LHCN-M2 (cell line): ENCODE measurements at regions not wholly inside any gene's neighbourhood (a gene's known extent, or its start where the extent isn't known, plus 50 kb on each side); places are given as distances from the start of the nearest gene placed in this dataset.
A peak's percentile ranks its signal among the peaks of the same experiment; 100 is the strongest.
"Not testable (repeated sequence)": the region's sequence is repeated elsewhere in the genome, so short reads cannot be mapped to it uniquely, and the experiment has no call there.

Experiments used
- DNase-seq: peaks from one replicate; pipeline ENCODE4 v3.0.0-alpha.2; 2012; ENCODE audit warnings: low read depth

DNA sequence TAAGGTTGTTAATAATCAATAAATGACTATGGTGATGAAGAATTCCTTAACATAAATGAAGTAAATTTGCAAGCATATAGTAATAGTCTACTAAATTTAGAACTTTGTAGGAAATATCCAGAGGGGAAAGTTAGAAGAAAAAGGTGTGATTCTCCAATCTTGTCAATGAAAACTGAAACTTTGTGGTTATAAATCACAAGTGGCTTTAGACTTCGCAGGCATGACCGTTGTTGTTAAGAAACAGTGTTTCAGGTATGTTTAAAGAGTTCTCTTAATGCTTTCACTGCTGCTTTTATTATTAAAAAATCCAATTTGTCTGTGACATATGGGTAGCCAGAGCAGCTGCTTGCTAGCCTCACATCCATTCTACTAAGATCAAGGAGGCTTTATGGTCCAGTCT, 475.6 kb upstream of the ADGRB3 start:
- no peak for DNase-seq

- DNase-seq, result peak; percentile 35
Measured at GRCh38 chr6:68158256-68158655, 476.8 kb upstream of the ADGRB3 start.

DNA sequence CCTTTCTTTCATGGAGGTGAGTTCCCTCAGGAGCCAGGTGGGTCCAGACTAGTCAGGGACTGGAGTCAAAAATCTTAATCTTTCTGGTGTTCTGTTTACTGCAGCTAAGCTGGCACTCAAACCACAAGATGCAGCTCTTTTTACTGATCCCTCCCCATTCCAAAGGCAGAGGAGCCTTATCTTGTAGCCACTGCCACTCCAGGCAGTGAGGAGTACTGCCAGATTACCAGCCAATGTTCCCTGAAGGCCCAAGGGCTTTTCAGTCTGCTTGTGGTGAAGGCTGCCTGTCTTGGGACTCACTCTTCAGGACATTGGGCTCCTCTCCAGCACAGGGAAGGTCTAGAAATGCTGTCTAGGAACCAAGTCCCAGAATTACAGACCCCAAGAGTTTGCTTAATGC, 490.4 kb upstream of the ADGRB3 start:
- no peak for DNase-seq

- DNase-seq, result no peak
Measured at GRCh38 chr6:68141190-68141589, 493.9 kb upstream of the ADGRB3 start.

DNA sequence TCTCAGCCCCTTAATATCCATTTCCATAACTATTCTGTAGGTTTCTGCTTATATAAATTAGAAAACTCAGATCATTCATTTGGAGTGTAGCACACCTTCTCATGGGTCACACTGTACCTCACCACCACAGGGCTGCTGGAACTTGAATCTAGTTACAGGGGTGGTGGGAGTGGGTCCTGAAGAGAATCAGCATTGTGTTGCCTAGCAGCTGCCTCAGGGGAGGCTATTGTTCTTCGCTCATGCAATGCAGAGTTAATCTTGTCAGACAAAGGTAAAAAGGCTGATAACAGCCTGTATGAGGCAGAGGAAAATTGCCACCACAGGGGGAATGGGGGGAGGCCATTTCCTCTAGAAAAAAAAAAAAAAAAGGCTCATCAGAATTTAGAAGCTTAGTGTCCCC, 496.0 kb upstream of the ADGRB3 start:
- DNase-seq, result no peak

GRCh38 chr6:68134796-68135195, 500.3 kb upstream of the ADGRB3 start:
- DNase-seq, result no peak

- DNase-seq, result no peak
Measured at GRCh38 chr6:68128211-68128610, 506.9 kb upstream of the ADGRB3 start.

DNA sequence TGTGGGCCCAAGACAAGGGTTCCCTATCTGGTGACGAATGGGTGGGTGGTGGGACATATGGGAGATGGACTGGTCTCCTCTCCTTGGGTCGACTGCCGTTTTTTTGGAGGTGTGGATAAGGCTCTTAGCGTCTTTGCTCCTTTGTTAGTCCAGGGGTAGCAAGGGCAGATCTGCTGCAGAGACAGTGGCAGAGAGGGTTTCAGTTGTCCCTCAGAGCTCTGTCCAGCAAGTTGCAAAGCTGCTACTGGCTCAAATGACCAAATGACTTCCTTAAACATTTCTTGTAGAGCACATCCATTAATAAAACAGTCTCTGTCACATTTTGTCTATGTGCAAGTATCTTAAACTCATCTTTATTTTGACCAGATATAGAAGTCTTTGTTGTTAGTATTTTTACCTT, 508.0 kb upstream of the ADGRB3 start:
- no peak for DNase-seq

- no peak for DNase-seq
Measured at GRCh38 chr6:68126089-68126749, 508.9 kb upstream of the ADGRB3 start.

GRCh38 chr6:68122975-68123374, 512.1 kb upstream of the ADGRB3 start:
- not testable (repeated sequence) for DNase-seq

GRCh38 chr6:68122032-68122431, 513.0 kb upstream of the ADGRB3 start:
- DNase-seq, result no peak

- not testable (repeated sequence) for DNase-seq
Measured at GRCh38 chr6:68120954-68121353, 514.1 kb upstream of the ADGRB3 start.

DNA sequence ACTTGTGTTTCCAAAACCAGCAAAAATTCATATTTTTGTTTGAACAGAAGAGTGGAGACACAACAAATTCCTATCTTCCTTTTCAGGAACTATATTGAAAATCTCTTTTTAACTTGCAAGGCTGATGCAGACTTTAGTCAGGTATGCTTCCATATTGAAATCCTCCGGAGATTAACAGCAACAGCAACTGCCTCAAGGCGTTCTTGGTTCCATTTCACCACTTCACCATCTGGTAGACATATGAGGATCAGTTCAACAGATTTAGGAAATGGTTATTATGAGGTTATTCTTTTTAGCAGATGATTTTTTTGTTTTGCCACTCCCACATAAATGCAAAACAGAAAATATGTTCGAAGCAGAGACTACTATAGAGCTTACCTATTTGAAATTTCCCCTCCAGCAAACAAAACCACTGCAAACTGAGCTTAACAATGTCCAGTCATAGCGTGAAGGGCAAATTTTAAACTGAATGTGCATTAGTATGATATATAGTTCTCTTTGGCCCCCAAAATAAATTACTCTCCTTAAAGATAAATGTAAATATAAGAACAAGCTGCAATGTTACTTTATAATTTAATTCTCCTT, 520.5 kb upstream of the ADGRB3 start:
- DNase-seq, result no peak

GRCh38 chr6:68108233-68108835, 526.7 kb upstream of the ADGRB3 start:
- DNase-seq, result peak; percentile 21

DNA sequence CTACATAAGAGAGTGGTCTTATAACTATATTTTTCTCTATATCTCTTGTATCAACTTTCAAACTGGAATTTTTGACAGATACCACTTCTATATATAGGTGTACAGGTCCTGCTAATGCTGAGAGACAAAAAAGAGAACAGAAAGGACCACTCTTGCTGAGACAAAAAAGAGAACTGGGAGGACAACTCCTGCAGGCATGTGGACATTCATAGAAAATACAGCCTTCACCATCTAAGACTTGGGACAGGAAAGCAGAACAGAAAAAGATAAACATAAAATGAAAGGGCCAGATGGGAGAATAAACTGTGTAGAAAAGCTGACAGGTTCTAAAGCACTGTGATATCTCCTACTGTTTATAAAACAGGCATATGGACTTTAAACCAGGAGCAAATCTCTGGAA, 541.0 kb upstream of the ADGRB3 start:
- no peak for DNase-seq

DNA sequence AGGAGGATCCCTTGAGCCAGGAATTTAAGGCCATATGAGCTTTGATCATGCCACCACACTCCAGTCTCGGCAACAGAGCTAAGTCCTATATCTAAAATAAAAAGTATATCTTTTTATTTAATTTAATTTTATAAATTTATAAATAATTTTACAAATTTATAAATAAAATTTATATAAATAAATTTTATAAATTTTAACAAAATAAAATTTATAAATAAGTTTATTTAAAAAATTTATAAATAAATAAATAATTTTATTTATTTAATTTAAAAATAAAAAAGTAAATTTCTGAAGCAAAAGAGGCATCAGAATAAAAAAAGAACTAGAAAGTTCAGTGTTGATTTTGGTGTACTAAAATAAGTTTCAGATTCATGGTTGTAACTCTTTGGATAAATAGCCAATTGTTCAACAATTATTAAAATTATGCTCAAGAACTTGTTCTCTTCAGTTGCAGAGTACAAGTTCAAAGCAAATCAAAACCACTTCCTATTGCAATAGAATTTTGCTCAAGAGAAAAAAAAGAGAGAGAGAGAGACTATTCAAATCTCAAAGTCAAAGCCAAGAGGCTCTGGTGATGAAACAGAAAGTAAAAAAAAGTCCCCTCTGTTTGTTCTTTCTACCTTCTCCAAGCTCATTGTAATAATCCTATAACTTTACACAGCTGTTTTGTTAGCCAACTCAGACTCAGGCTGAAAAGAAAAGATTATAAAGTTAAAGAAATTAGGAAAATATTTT, 547.5 kb upstream of the ADGRB3 start:
- DNase-seq, result peak; percentile 74

DNA sequence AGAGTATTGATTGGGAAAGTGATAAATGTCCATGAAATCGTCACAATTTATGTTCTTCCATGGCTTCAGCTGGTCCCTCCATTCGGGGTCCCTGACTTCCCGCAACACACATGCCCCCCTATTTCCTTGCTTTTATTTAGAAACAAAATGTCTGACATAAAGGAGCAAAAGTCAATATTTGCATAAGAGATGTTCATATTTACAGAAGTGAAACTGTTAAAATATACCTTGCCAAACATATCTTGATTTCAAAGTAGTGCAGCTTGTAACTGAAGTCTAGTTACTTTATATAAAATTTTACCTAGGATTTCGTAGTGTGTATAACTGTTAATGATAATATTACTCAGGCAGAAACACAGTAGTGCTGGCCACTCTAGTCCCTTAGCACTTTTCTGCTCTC, 548.9 kb upstream of the ADGRB3 start:
- no peak for DNase-seq

- DNase-seq, result not testable (repeated sequence)
Measured at GRCh38 chr6:68085599-68085998, 549.5 kb upstream of the ADGRB3 start.

- DNase-seq, result peak; percentile 62
Measured at GRCh38 chr6:68082086-68082485, 553.0 kb upstream of the ADGRB3 start.

DNA sequence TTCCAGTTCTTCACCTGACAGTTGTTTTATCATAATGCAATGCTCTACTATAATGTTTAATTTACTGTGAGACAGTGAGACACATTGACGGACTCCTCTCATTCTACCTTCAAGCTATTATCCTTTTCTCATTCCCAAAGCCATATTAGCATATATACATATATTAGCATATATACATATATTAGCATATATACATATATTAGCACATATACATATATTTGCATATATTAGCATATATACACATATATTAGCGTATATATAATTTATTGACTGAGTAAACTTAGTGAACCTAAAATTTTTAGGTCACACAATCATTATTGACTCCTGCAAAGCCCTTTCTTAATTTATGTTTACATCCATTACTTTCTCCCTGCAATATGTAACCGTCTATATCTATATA, 555.0 kb upstream of the ADGRB3 start:
- DNase-seq, result no peak

DNA sequence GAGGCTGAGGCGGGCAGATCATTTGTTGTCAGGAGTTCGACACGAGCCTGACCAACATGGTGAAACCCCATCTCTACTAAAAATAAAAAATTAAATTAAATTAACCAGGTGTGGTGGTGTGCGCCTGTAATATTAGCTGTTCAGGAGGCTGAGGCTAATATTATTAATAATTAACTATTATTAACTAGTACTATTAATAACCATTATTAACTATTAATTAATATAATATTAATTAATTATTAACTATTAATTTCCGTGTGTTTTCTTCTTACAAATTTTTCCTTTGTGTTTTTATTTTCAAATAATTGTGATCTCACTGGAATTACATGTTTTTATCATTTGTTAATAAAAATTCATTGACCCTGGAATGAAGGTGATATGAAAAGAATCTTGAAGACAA, 557.4 kb upstream of the ADGRB3 start:
- no peak for DNase-seq

- no peak for DNase-seq
Measured at GRCh38 chr6:68071740-68072139, 563.3 kb upstream of the ADGRB3 start.
